GM23338 (cell line): ENCODE measurements at regions not wholly inside any gene's neighbourhood (a gene's known extent, or its start where the extent isn't known, plus 50 kb on each side); places are given as distances from the start of the nearest gene placed in this dataset.

Source experiments
- ATAC-seq: fragments of 200-7000 bp; cut with Tn5 transposase; 3 replicates; pipeline ENCODE4 v1.9.1; 2020
- DNase-seq: peaks from one replicate; pipeline ENCODE4 v3.0.0-alpha.2; 2015; ENCODE audit warnings: low spot score
- H2AFZ ChIP-seq: fragments of 200-600 bp; sonication (generic); 2 replicates; pipeline ENCODE4 v1.8.0; 2016; ENCODE audit warnings: antibody characterized with exemption, mild to moderate bottlenecking, moderate library complexity
- H3F3A ChIP-seq: fragments of 200-600 bp; sonication (generic); replicated peaks from 2 replicates; pipeline ENCODE4 v1.8.0; 2017; ENCODE audit warnings: antibody characterized with exemption, mixed run types, low read depth
- H3K27ac ChIP-seq: fragments of 200-600 bp; sonication (generic); 2 replicates; pipeline ENCODE4 v1.6.1; 2016; ENCODE audit warnings: low read depth
- H3K27me3 ChIP-seq: fragments of 200-600 bp; sonication (generic); 2 replicates; pipeline ENCODE4 v1.8.0; 2016; ENCODE audit warnings: mild to moderate bottlenecking, mixed run types, moderate library complexity; ENCODE audit not compliant: insufficient read depth
- H3K36me3 ChIP-seq: fragments of 200-600 bp; sonication (generic); 2 replicates; pipeline ENCODE4 v1.8.0; 2016; ENCODE audit warnings: mild to moderate bottlenecking; ENCODE audit not compliant: insufficient read depth
- H3K4me1 ChIP-seq: fragments of 200-600 bp; sonication (generic); 2 replicates; pipeline ENCODE4 v1.8.0; 2016; ENCODE audit warnings: mild to moderate bottlenecking, moderate library complexity; ENCODE audit not compliant: insufficient read depth
- H3K4me2 ChIP-seq: fragments of 200-600 bp; sonication (generic); 2 replicates; pipeline ENCODE4 v1.7.1; 2017; ENCODE audit warnings: mixed run types
- H3K4me3 ChIP-seq: fragments of 200-600 bp; sonication (generic); 2 replicates; pipeline ENCODE4 v1.6.1; 2016; ENCODE audit warnings: mixed run types
- H3K79me2 ChIP-seq: fragments of 200-600 bp; sonication (generic); replicated peaks from 2 replicates; pipeline ENCODE4 v1.8.0; 2017; ENCODE audit warnings: mild to moderate bottlenecking; ENCODE audit not compliant: insufficient read depth
- H3K9me2 ChIP-seq: fragments of 200-600 bp; sonication (generic); 2 replicates; pipeline ENCODE4 v1.8.0; 2017; ENCODE audit not compliant: insufficient read depth
- H4K20me1 ChIP-seq: fragments of 200-600 bp; sonication (generic); replicated peaks from 2 replicates; pipeline ENCODE4 v1.8.0; 2017; ENCODE audit warnings: mild to moderate bottlenecking; ENCODE audit not compliant: insufficient read depth
- H3K27ac Mint-ChIP-seq: 2 replicates; pipeline ENCODE4 v1.8.0; 2020; ENCODE audit warnings: inconsistent platforms, mild to moderate bottlenecking, moderate library complexity, mixed read lengths
- H3K27me3 Mint-ChIP-seq: 3 replicates; pipeline ENCODE4 v1.8.0; 2022; ENCODE audit warnings: low read depth, mild to moderate bottlenecking, moderate library complexity, mixed read lengths, inconsistent platforms; ENCODE audit not compliant: insufficient read depth, poor library complexity
- H3K36me3 Mint-ChIP-seq: 3 replicates; pipeline ENCODE4 v1.8.0; 2021; ENCODE audit warnings: low read depth, mild to moderate bottlenecking, inconsistent platforms, moderate library complexity, mixed read lengths
- H3K4me1 Mint-ChIP-seq: 3 replicates; pipeline ENCODE4 v1.8.0; 2020; ENCODE audit warnings: mild to moderate bottlenecking, inconsistent platforms, mixed read lengths
- H3K4me3 Mint-ChIP-seq: 3 replicates; pipeline ENCODE4 v1.8.0; 2021; ENCODE audit warnings: moderate library complexity, mild to moderate bottlenecking, inconsistent platforms, mixed read lengths
- H3K9me3 Mint-ChIP-seq: 3 replicates; pipeline ENCODE4 v1.8.0; 2020; ENCODE audit warnings: moderate library complexity, mild to moderate bottlenecking, inconsistent platforms, mixed read lengths
- CTCF ChIP-seq, 2 experiments: fragments of 200-600 bp in 1 of 2; sonication (generic) in 1 of 2; conservative IDR thresholded peaks; 2 replicates each; pipeline versions ENCODE4 v1.5.1 to v1.6.1; 2016 to 2017; ENCODE audit warnings: antibody characterized with exemption in 2 of 2, low read depth in 2 of 2, mild to moderate bottlenecking in 2 of 2, moderate library complexity in 1 of 2
- JUNB ChIP-seq: IDR thresholded peaks from one replicate; pipeline ENCODE4 v1.6.1; 2016; ENCODE audit warnings: antibody characterized with exemption; ENCODE audit not compliant: unreplicated experiment
- ZNF462 ChIP-seq: fragments of 250-450 bp; sonication (Bioruptor Pico); IDR thresholded peaks from 2 replicates; pipeline ENCODE4 v1.5.0; 2020; ENCODE audit warnings: mild to moderate bottlenecking, moderate library complexity

GRCh38 chr18:68533641-68534040 lies 181.3 kb downstream of the TMX3 start (continued):
- TF ChIP-seq ZNF462 = no peak
- TF ChIP-seq CTCF (conservative IDR thresholded peaks at IDR 0.05; ENCODE audit: low read depth in 2 of 2) = no peak

GRCh38 chr18:68532328-68532885 lies 182.5 kb downstream of the TMX3 start:
- no peak for DNase-seq
- Mint-ChIP-seq H3K27ac (no peak overlapping the region), H3K4me3 (no peak overlapping the region)

More at GRCh38 chr18:68532328-68532885, 182.5 kb downstream of the TMX3 start:
- Histone ChIP-seq H4K20me1 (no peaks in the 10 kb centered on the region), H3K27me3 (no peaks in the 10 kb centered on the region), H3K36me3 (no peaks in the 10 kb centered on the region), H3F3A (no peaks in the 10 kb centered on the region), H3K9me2 (no peaks in the 10 kb centered on the region), H2AFZ (peak overlapping the region; percentile 78; the same call in 1 of the 2 replicates), H3K4me2 (no peak overlapping the region), H3K27ac (no peak overlapping the region), H3K4me3 (no peak overlapping the region), H3K79me2 (no peaks in the 10 kb centered on the region), H3K4me1 (peaks cover 4% of the 10 kb centered on the region; the same call in 1 of the 2 replicates)
- no peak for ATAC-seq
- no peaks in the 10 kb centered on the region for H3K27me3 Mint-ChIP-seq
- TF ChIP-seq JUNB = no peak
- peaks cover 12% of the 10 kb centered on the region; the same call in 2 of the 3 replicates for H3K4me1 Mint-ChIP-seq
- H3K9me3 Mint-ChIP-seq = no peaks in the 10 kb centered on the region
- H3K36me3 Mint-ChIP-seq = no peaks in the 10 kb centered on the region
